OCI-LY1 (cell line): ENCODE measurements at regions not wholly inside any gene's neighbourhood (a gene's known extent, or its start where the extent isn't known, plus 50 kb on each side); places are given as distances from the start of the nearest gene placed in this dataset.

ENCODE experiments used
- H2AFZ ChIP-seq: fragments of 200-600 bp; sonication (generic), shearing (Covaris generic); 2 replicates; pipeline ENCODE4 v1.6.0; 2014; ENCODE audit warnings: antibody characterized with exemption, mild to moderate bottlenecking, low read length
- H3F3A ChIP-seq: fragments of 200-600 bp; sonication (generic), shearing (Covaris generic); 2 replicates; pipeline ENCODE4 v1.6.0; 2014; ENCODE audit warnings: mild to moderate bottlenecking, antibody characterized with exemption, low read length, moderate library complexity; ENCODE audit not compliant: insufficient read depth
- H3K27ac ChIP-seq: fragments of 200-600 bp; sonication (generic); 2 replicates; pipeline ENCODE4 v1.5.1; 2014; ENCODE audit warnings: low read length, mixed run types, mild to moderate bottlenecking, low read depth; ENCODE audit not compliant: poor library complexity, severe bottlenecking
- H3K27me3 ChIP-seq: fragments of 200-600 bp; sonication (generic); 2 replicates; pipeline ENCODE4 v1.6.0; 2014; ENCODE audit warnings: antibody characterized with exemption, mild to moderate bottlenecking, low read length, moderate library complexity; ENCODE audit not compliant: insufficient read depth
- H3K36me3 ChIP-seq: fragments of 200-600 bp; sonication (generic); 2 replicates; pipeline ENCODE4 v1.6.1; 2014; ENCODE audit warnings: mild to moderate bottlenecking, antibody characterized with exemption, low read length, moderate library complexity, mixed read lengths; ENCODE audit not compliant: insufficient read depth
- H3K4me1 ChIP-seq: fragments of 200-600 bp; sonication (generic); 2 replicates; pipeline ENCODE4 v1.5.1; 2014; ENCODE audit warnings: mild to moderate bottlenecking, low read length, moderate library complexity; ENCODE audit not compliant: insufficient read depth, severe bottlenecking
- H3K4me2 ChIP-seq: fragments of 200-600 bp; sonication (generic), shearing (Covaris generic); 2 replicates; pipeline ENCODE4 v1.6.1; 2014; ENCODE audit warnings: low read length
- H3K4me3 ChIP-seq: fragments of 200-600 bp; sonication (generic); 2 replicates; pipeline ENCODE4 v1.5.1; 2014; ENCODE audit warnings: low read length, low read depth, mild to moderate bottlenecking, mixed read lengths; ENCODE audit not compliant: poor library complexity, severe bottlenecking
- H3K79me2 ChIP-seq: fragments of 200-600 bp; shearing (Covaris generic); 2 replicates; pipeline ENCODE4 v1.6.1; 2016; ENCODE audit warnings: mixed run types, low read length, mixed read lengths; ENCODE audit not compliant: insufficient read depth
- H3K9ac ChIP-seq: fragments of 200-600 bp; sonication (generic), shearing (Covaris generic); 2 replicates; pipeline ENCODE4 v1.6.1; 2014; ENCODE audit warnings: mild to moderate bottlenecking, low read length, mixed read lengths
- H3K9me2 ChIP-seq: fragments of 200-600 bp; sonication (generic), shearing (Covaris generic); 2 replicates; pipeline ENCODE4 v1.6.1; 2014; ENCODE audit warnings: low read depth, mild to moderate bottlenecking, low read length, mixed read lengths
- H3K9me3 ChIP-seq: fragments of 200-600 bp; shearing (Covaris generic); 2 replicates; pipeline ENCODE4 v1.6.1; 2014; ENCODE audit warnings: low read length, mixed read lengths
- H4K20me1 ChIP-seq: fragments of 200-600 bp; sonication (generic), shearing (Covaris generic); 2 replicates; pipeline ENCODE4 v1.6.0; 2016; ENCODE audit warnings: mild to moderate bottlenecking, low read length; ENCODE audit not compliant: insufficient read depth
- EZH2 ChIP-seq: fragments of 200-600 bp; sonication (generic), shearing (Covaris generic); IDR thresholded peaks from 2 replicates; pipeline ENCODE4 v1.8.0; 2017; ENCODE audit warnings: borderline replicate concordance, mixed run types, mild to moderate bottlenecking, antibody characterized with exemption, low read length, moderate library complexity, mixed read lengths
- TF ChIP-seq, protein P1 (sequence below): fragments of 200-600 bp; sonication (generic), shearing (Covaris generic); IDR thresholded peaks from 2 replicates; pipeline ENCODE4 v1.5.1; 2017; ENCODE audit warnings: mild to moderate bottlenecking, antibody characterized with exemption, low read length, moderate library complexity, mixed read lengths

DNA sequence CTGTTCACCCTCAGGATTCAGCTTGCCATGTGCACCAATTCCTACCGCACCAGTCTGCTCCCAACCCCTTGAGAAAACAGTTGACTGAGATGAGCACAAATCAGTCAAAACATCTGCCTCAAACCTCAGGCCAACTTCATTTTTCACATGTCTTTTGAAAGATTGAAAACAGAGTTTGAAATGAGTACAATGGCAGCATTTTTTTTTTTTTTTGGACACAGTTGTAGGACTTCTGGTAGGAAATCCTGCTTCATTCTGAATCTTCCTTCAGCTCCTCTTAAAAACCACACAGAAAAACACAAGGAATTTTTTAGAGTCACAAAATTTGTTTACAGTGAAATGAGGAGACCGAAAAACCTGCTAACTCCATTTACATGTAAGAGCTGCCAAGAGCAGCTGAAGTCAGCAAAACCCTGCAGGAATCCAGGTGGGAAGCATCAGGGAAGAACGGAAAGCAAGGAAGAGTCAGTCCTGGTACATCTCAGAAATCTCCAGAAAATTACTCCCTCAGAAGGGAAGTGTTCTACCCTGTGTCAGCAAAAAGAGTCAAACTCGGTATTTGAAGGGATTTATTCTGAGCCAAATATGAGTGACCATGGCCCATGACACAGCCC is 100.3 kb upstream of the TMTC1 start:
- no peak overlapping the region for H3K4me3 ChIP-seq
- H3K4me1 ChIP-seq, result no peaks in the 10 kb centered on the region
- no peak overlapping the region for H3K27ac ChIP-seq
- H3K4me2 ChIP-seq, result no peak overlapping the region
- H3F3A ChIP-seq, result no peaks in the 10 kb centered on the region
- H3K9ac ChIP-seq, result no peak overlapping the region
- H4K20me1 ChIP-seq, result no peaks in the 10 kb centered on the region
- H3K9me2 ChIP-seq, result no peaks in the 10 kb centered on the region
- H3K27me3 ChIP-seq, result no peaks in the 10 kb centered on the region
- H3K9me3 ChIP-seq, result no peaks in the 10 kb centered on the region
- H3K36me3 ChIP-seq, result no peaks in the 10 kb centered on the region
- no peaks in the 10 kb centered on the region for H3K79me2 ChIP-seq
- no peak for TF ChIP-seq EZH2
- TF ChIP-seq, protein P1, sequence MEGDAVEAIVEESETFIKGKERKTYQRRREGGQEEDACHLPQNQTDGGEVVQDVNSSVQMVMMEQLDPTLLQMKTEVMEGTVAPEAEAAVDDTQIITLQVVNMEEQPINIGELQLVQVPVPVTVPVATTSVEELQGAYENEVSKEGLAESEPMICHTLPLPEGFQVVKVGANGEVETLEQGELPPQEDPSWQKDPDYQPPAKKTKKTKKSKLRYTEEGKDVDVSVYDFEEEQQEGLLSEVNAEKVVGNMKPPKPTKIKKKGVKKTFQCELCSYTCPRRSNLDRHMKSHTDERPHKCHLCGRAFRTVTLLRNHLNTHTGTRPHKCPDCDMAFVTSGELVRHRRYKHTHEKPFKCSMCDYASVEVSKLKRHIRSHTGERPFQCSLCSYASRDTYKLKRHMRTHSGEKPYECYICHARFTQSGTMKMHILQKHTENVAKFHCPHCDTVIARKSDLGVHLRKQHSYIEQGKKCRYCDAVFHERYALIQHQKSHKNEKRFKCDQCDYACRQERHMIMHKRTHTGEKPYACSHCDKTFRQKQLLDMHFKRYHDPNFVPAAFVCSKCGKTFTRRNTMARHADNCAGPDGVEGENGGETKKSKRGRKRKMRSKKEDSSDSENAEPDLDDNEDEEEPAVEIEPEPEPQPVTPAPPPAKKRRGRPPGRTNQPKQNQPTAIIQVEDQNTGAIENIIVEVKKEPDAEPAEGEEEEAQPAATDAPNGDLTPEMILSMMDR, result no peak
- H2AFZ ChIP-seq, result no peak overlapping the region

DNA sequence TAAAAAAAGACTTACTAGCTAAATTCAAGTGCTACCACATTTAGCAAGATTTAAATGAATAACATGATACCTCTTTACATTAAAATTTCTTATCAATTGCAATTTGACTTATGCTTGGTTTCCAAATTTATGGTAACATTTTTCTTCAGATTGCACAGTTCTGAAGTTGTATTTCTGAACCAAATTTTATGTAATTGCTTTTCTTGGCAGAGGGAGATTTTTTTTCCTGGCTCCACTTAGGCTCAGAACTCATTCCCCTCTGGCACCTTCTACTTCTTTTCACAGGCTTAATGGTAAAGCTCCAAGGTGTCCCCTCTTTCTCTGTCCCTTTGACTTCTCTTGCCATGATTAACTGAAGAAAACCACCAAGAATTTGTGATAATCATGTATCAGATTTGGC is 99.8 kb upstream of the TMTC1 start:
- H3K4me3 ChIP-seq, result no peak overlapping the region
- H3K9me3 ChIP-seq, result no peaks in the 10 kb centered on the region
- no peak overlapping the region for H3K9ac ChIP-seq
- no peak for TF ChIP-seq EZH2
- TF ChIP-seq, protein P1, result no peak
- H3K4me1 ChIP-seq, result no peaks in the 10 kb centered on the region
- H3K27ac ChIP-seq, result no peak overlapping the region
- H3K79me2 ChIP-seq, result no peaks in the 10 kb centered on the region
- H4K20me1 ChIP-seq, result no peaks in the 10 kb centered on the region
- no peaks in the 10 kb centered on the region for H3K27me3 ChIP-seq
- H2AFZ ChIP-seq, result no peak overlapping the region
- no peaks in the 10 kb centered on the region for H3K9me2 ChIP-seq
- H3K36me3 ChIP-seq, result no peaks in the 10 kb centered on the region
- no peak overlapping the region for H3K4me2 ChIP-seq
- H3F3A ChIP-seq, result no peaks in the 10 kb centered on the region

DNA sequence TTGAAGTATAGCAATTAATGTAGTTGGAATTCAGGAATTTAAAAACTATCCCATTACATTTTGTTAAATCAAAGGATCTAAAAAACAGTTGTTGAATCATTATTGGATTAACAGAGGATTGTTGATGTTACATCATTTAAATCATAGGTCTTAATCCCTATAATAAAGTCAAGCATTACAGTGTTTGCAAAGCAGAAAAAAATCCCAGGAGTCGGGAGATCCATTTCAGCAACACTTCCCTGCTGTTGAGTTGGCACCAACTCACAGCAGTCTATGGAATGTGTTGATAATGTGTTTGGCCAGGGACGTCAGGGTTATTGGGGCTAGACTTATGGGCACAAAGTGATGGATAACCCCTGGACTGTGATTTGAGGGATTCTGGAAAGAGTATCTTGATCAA is 99.1 kb upstream of the TMTC1 start:
- no peaks in the 10 kb centered on the region for H3K27me3 ChIP-seq
- no peak overlapping the region for H2AFZ ChIP-seq
- no peak overlapping the region for H3K27ac ChIP-seq
- H3F3A ChIP-seq, result no peaks in the 10 kb centered on the region
- no peaks in the 10 kb centered on the region for H4K20me1 ChIP-seq
- no peak for TF ChIP-seq EZH2
- TF ChIP-seq, protein P1, result no peak
- no peaks in the 10 kb centered on the region for H3K79me2 ChIP-seq
- H3K4me2 ChIP-seq, result no peak overlapping the region
- H3K4me3 ChIP-seq, result no peak overlapping the region
- no peak overlapping the region for H3K9ac ChIP-seq
- H3K36me3 ChIP-seq, result no peaks in the 10 kb centered on the region
- no peaks in the 10 kb centered on the region for H3K9me3 ChIP-seq
- no peaks in the 10 kb centered on the region for H3K4me1 ChIP-seq
- no peaks in the 10 kb centered on the region for H3K9me2 ChIP-seq
